NB4 (cell line): ENCODE measurements at regions not wholly inside any gene's neighbourhood (a gene's known extent, or its start where the extent isn't known, plus 50 kb on each side); places are given as distances from the start of the nearest gene placed in this dataset.

Experiments
- DNase-seq: peaks from one replicate; pipeline ENCODE4 v3.0.0; 2010; ENCODE audit warnings: low read depth
- H3K4me3 ChIP-seq: one replicate; pipeline ENCODE4 v1.5.1; 2011; ENCODE audit warnings: mild to moderate bottlenecking, low read depth, low read length, moderate library complexity
- CTCF ChIP-seq: IDR thresholded peaks from one replicate; pipeline ENCODE4 v1.5.1; 2012; ENCODE audit warnings: low read depth, low read length
- MYC ChIP-seq: IDR thresholded peaks from 2 replicates; pipeline ENCODE4 v1.6.1; 2011; ENCODE audit warnings: low read depth, low read length
- POLR2A ChIP-seq: IDR thresholded peaks from 2 replicates; pipeline ENCODE4 v1.6.1; 2011; ENCODE audit warnings: mild to moderate bottlenecking; ENCODE audit not compliant: insufficient read length; ENCODE audit errors: extremely low read depth
- TF ChIP-seq, protein P1 (sequence below): IDR thresholded peaks from 2 replicates; pipeline ENCODE4 v1.6.1; 2011; ENCODE audit warnings: low read depth, low read length

- H3K4me3 ChIP-seq, result no peak overlapping the region
- TF ChIP-seq, protein P1, sequence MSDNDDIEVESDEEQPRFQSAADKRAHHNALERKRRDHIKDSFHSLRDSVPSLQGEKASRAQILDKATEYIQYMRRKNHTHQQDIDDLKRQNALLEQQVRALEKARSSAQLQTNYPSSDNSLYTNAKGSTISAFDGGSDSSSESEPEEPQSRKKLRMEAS, result no peak
- TF ChIP-seq CTCF (no peak), MYC (no peak), POLR2A (no peak)
- DNase-seq, result no peak
Measured at GRCh38 chr15:92288755-92289154, 104.9 kb upstream of the ST8SIA2 start.

GRCh38 chr15:92289733-92290132 is 103.9 kb upstream of the ST8SIA2 start:
- TF ChIP-seq MYC (no peak), CTCF (no peak), POLR2A (no peak)
- TF ChIP-seq, protein P1, result no peak
- DNase-seq, result no peak
- no peak overlapping the region for H3K4me3 ChIP-seq

GRCh38 chr15:92290359-92290992 is 103.2 kb upstream of the ST8SIA2 start:
- no peak for DNase-seq
- TF ChIP-seq MYC (no peak), POLR2A (no peak), CTCF (no peak)
- TF ChIP-seq, protein P1, result no peak
- no peak overlapping the region for H3K4me3 ChIP-seq

DNA sequence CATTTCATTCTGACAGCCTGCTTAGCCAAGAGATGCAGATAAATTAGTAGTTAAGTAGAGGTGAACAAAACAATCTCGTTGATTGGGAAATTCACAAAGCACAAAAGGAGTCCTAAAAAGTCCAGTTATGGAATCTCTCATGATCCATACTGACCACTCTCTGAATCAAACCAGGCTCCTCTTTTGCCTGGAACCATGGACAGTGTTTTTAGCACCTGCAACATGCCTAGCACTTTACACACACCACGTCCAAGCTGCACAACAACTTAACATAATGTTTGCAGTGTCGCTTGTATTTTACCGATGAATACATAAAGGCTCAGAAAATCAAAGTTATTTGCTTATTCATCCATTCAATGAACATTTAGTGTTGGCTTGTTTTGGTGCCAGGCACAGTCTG is 101.8 kb upstream of the ST8SIA2 start:
- no peak for DNase-seq
- H3K4me3 ChIP-seq, result no peak overlapping the region
- TF ChIP-seq MYC (no peak), CTCF (no peak), POLR2A (no peak)
- TF ChIP-seq, protein P1, result no peak

- H3K4me3 ChIP-seq, result no peak overlapping the region
- TF ChIP-seq CTCF (no peak), MYC (no peak), POLR2A (no peak)
- TF ChIP-seq, protein P1, result no peak
- DNase-seq, result no peak
Measured at GRCh38 chr15:92294759-92295158, 98.9 kb upstream of the ST8SIA2 start.

- no peak overlapping the region for H3K4me3 ChIP-seq
- TF ChIP-seq, protein P1, result no peak
- no peak for TF ChIP-seq POLR2A
- no peak for TF ChIP-seq MYC
- no peak for TF ChIP-seq CTCF
Measured at GRCh38 chr15:92304223-92304975, 89.3 kb upstream of the ST8SIA2 start.

More at GRCh38 chr15:92304223-92304975, 89.3 kb upstream of the ST8SIA2 start:
- DNase-seq, result no peak
